Upper lobe of left lung (tissue), 6 donors: ENCODE measurements at regions not wholly inside any gene's neighbourhood (a gene's known extent, or its start where the extent isn't known, plus 50 kb on each side); places are given as distances from the start of the nearest gene placed in this dataset.

Source experiments
- ATAC-seq, 2 donors: fragments of 200-7000 bp; cut with Tn5 transposase; one replicate each; pipeline ENCODE4 v1.9.1; 2022; ENCODE audit warnings: mild to moderate bottlenecking in 2 of 2, moderate library complexity in 2 of 2; ENCODE audit not compliant: low FRiP score in 2 of 2
- DNase-seq, 2 donors: peaks; one replicate each; pipeline ENCODE4 v3.0.0-alpha.2; 2019 to 2020
- H3K27ac ChIP-seq, 4 donors: fragments of 200-600 bp; sonication (generic); one replicate each; pipeline ENCODE4 v1.5.1; 2016 to 2019
- H3K27me3 ChIP-seq, 4 donors: fragments of 200-600 bp; sonication (generic); one replicate each; pipeline ENCODE4 v1.5.1; 2017 to 2019
- H3K36me3 ChIP-seq, 4 donors: fragments of 200-600 bp; sonication (generic); one replicate each; pipeline ENCODE4 v1.5.1; 2016 to 2019
- H3K4me1 ChIP-seq, 4 donors: fragments of 200-600 bp; sonication (generic); one replicate each; pipeline ENCODE4 v1.5.1; 2018 to 2019
- H3K4me3 ChIP-seq, 4 donors: fragments of 200-600 bp; sonication (generic); one replicate each; pipeline ENCODE4 v1.5.1; 2017 to 2019; ENCODE audit warnings: mild to moderate bottlenecking in 2 of 4, moderate library complexity in 1 of 4
- H3K9me3 ChIP-seq, 4 donors: fragments of 200-600 bp; sonication (generic); one replicate each; pipeline ENCODE4 v1.5.1; 2018 to 2019
- CTCF ChIP-seq, 6 experiments: fragments of 450-650 bp in 4 of 6; fragments of 200-600 bp in 2 of 6; sonication (generic) in 2 of 6; IDR thresholded peaks; one replicate each; pipeline ENCODE4 v1.5.1; 2016 to 2019; ENCODE audit warnings: antibody characterized with exemption in 6 of 6
- EP300 ChIP-seq, 4 donors: sonication (generic); formaldehyde crosslinking; IDR thresholded peaks; one replicate each; pipeline ENCODE4 v1.5.1; 2017; ENCODE audit warnings: antibody characterized with exemption in 4 of 4, control low read depth in 2 of 4
- POLR2A ChIP-seq, 4 donors: fragments of 450-650 bp; IDR thresholded peaks; one replicate each; pipeline ENCODE4 v1.5.1; 2016 to 2017; ENCODE audit warnings: antibody characterized with exemption in 4 of 4, mild to moderate bottlenecking in 2 of 4
- POLR2AphosphoS5 ChIP-seq, 2 donors: sonication (generic); formaldehyde crosslinking; IDR thresholded peaks; one replicate each; pipeline ENCODE4 v1.5.1; 2017; ENCODE audit warnings: antibody characterized with exemption in 2 of 2
- WGBS, 2 donors: methylation state at CpG; one replicate each; pipeline ENCODE4 v1.1.5; 2017 to 2018; 5-methylcytosine and 5-hydroxymethylcytosine counted together
- donor health status: DM: no; HTN: no; CAD: no; lungs with moderate emphysema.
- donor health status: DM: no; HTN: yes; CAD: no; lungs with severe emphysema.

GRCh38 chr9:84166891-84167290 lies 173.7 kb downstream of the SLC28A3 start:
- H3K9me3 ChIP-seq: no peaks in the 10 kb centered on the region
- H3K27ac ChIP-seq: no peak overlapping the region
- TF ChIP-seq CTCF (IDR thresholded peaks at IDR 0.05): no peak
- TF ChIP-seq POLR2AphosphoS5 (IDR thresholded peaks at IDR 0.05): no peak
- no peak for TF ChIP-seq EP300 (IDR thresholded peaks at IDR 0.05)
- no peak for TF ChIP-seq POLR2A (IDR thresholded peaks at IDR 0.05)
- no peaks in the 10 kb centered on the region for H3K27me3 ChIP-seq
- DNase-seq (no peak), ATAC-seq (no peak)
- no peak overlapping the region for H3K4me3 ChIP-seq
- H3K4me1 ChIP-seq: peaks cover 3 to 13% (median 3%) of the 10 kb centered on the region in 4 donors
- 69 to 73% methylated on average over 13 of the region's 13 CpGs for WGBS, 2 donors
- H3K36me3 ChIP-seq: no peaks in the 10 kb centered on the region

- Histone ChIP-seq H3K27me3 (no peaks in the 10 kb centered on the region), H3K4me1 (peaks cover 7 to 18% (median 10%) of the 10 kb centered on the region in 4 donors), H3K4me3 (no peak overlapping the region), H3K27ac (no peak overlapping the region), H3K36me3 (no peaks in the 10 kb centered on the region), H3K9me3 (no peaks in the 10 kb centered on the region)
- ATAC-seq (no peak), DNase-seq (no peak)
- TF ChIP-seq CTCF (IDR thresholded peaks at IDR 0.05): no peak
- TF ChIP-seq POLR2AphosphoS5 (IDR thresholded peaks at IDR 0.05): no peak
- TF ChIP-seq POLR2A (IDR thresholded peaks at IDR 0.05): no peak
- TF ChIP-seq EP300 (IDR thresholded peaks at IDR 0.05): no peak
These were observed 171.3 kb downstream of the SLC28A3 start for GRCh38 chr9:84169240-84169639.

- no peaks in the 10 kb centered on the region for H3K9me3 ChIP-seq
- no peak overlapping the region for H3K4me3 ChIP-seq
- TF ChIP-seq EP300 (IDR thresholded peaks at IDR 0.05): peak in 1 of 4 donors; percentile 57
- TF ChIP-seq POLR2AphosphoS5 (IDR thresholded peaks at IDR 0.05): peak; percentile 73 to 76
- peak in 2 of 6 experiments; percentile 18 to 41 for TF ChIP-seq CTCF (IDR thresholded peaks at IDR 0.05)
- no peak for TF ChIP-seq POLR2A (IDR thresholded peaks at IDR 0.05)
- 56 to 57% methylated on average over 3 to 9 of the region's 9 CpGs for WGBS, 2 donors
- no peaks in the 10 kb centered on the region for H3K27me3 ChIP-seq
- ATAC-seq (peak; percentile 84 to 88), DNase-seq (peak; percentile 38 to 58)
- H3K27ac ChIP-seq: no peak overlapping the region
- H3K4me1 ChIP-seq: peaks cover 10 to 18% (median 11%) of the 10 kb centered on the region in 4 donors
- H3K36me3 ChIP-seq: no peaks in the 10 kb centered on the region
These were observed 169.9 kb downstream of the SLC28A3 start for GRCh38 chr9:84170521-84171141.

- no peak overlapping the region for H3K4me3 ChIP-seq
- H3K36me3 ChIP-seq: no peaks in the 10 kb centered on the region
- TF ChIP-seq POLR2AphosphoS5 (IDR thresholded peaks at IDR 0.05) (no peak), EP300 (IDR thresholded peaks at IDR 0.05) (no peak), CTCF (IDR thresholded peaks at IDR 0.05) (no peak), POLR2A (IDR thresholded peaks at IDR 0.05) (no peak)
- peaks cover 10 to 18% (median 11%) of the 10 kb centered on the region in 4 donors for H3K4me1 ChIP-seq
- 74 to 86% methylated on average over 2 of the region's 2 CpGs for WGBS, 2 donors
- DNase-seq (no peak), ATAC-seq (no peak)
- no peaks in the 10 kb centered on the region for H3K9me3 ChIP-seq
- H3K27me3 ChIP-seq: no peaks in the 10 kb centered on the region
- H3K27ac ChIP-seq: no peak overlapping the region
These were observed 166.6 kb downstream of the SLC28A3 start for GRCh38 chr9:84173961-84174360.

- no peak overlapping the region for H3K27ac ChIP-seq
- 41 to 50% methylated on average over 1 of the region's 1 CpG for WGBS, 2 donors
- no peaks in the 10 kb centered on the region for H3K9me3 ChIP-seq
- H3K4me3 ChIP-seq: no peak overlapping the region
- DNase-seq (no peak), ATAC-seq (peak in 1 of 2 donors; percentile 51)
- TF ChIP-seq CTCF (IDR thresholded peaks at IDR 0.05): no peak
- TF ChIP-seq POLR2AphosphoS5 (IDR thresholded peaks at IDR 0.05): no peak
- peaks cover 10 to 18% (median 11%) of the 10 kb centered on the region in 4 donors for H3K4me1 ChIP-seq
- H3K36me3 ChIP-seq: no peaks in the 10 kb centered on the region
- no peaks in the 10 kb centered on the region for H3K27me3 ChIP-seq
These were observed 166.1 kb downstream of the SLC28A3 start for GRCh38 chr9:84174486-84174885.
